RCC 7860 (cell line): ENCODE measurements at regions not wholly inside any gene's neighbourhood (a gene's known extent, or its start where the extent isn't known, plus 50 kb on each side); places are given as distances from the start of the nearest gene placed in this dataset.

ENCODE experiments used
- DNase-seq: peaks from one replicate; pipeline ENCODE4 v3.0.0-alpha.2; 2015; ENCODE audit warnings: low spot score
- FAIRE-seq: peaks from 2 replicates; lab custom pipeline; 2012; peaks lifted over from hg19 to GRCh38; lab: Jason Lieb, UNC

- no peak for FAIRE-seq
- no peak for DNase-seq
These were observed 164.3 kb downstream of the NTMT2 start for GRCh38 chr1:170310014-170310405.

GRCh38 chr1:170310951-170311350, 165.2 kb downstream of the NTMT2 start:
- FAIRE-seq: no peak

GRCh38 chr1:170313306-170313705, 167.5 kb downstream of the NTMT2 start:
- DNase-seq (no peak), FAIRE-seq (no peak)

More at GRCh38 chr1:170310951-170311350, 165.2 kb downstream of the NTMT2 start:
- DNase-seq: no peak

GRCh38 chr1:170316270-170316669, 170.5 kb downstream of the NTMT2 start:
- FAIRE-seq: no peak
- DNase-seq: no peak

- DNase-seq: no peak
- no peak for FAIRE-seq
These were observed 172.4 kb downstream of the NTMT2 start for GRCh38 chr1:170318141-170318540.

- DNase-seq (no peak), FAIRE-seq (no peak)
These were observed 173.0 kb downstream of the NTMT2 start for GRCh38 chr1:170318736-170319135.

GRCh38 chr1:170321113-170321512, 175.4 kb downstream of the NTMT2 start:
- no peak for FAIRE-seq
- no peak for DNase-seq

- DNase-seq: no peak
- FAIRE-seq: no peak
These were observed 180.4 kb downstream of the NTMT2 start for GRCh38 chr1:170326186-170326585.

GRCh38 chr1:170332801-170333200, 187.0 kb downstream of the NTMT2 start:
- no peak for DNase-seq
- no peak for FAIRE-seq

GRCh38 chr1:170337413-170337994, 191.7 kb downstream of the NTMT2 start:
- no peak for FAIRE-seq
- no peak for DNase-seq

GRCh38 chr1:170339534-170339933, 192.4 kb upstream of the GORAB start:
- FAIRE-seq (no peak), DNase-seq (no peak)

GRCh38 chr1:170340308-170340707, 191.7 kb upstream of the GORAB start:
- DNase-seq: peak; percentile 50
- no peak for FAIRE-seq

- FAIRE-seq (no peak), DNase-seq (no peak)
These were observed 180.5 kb upstream of the GORAB start for GRCh38 chr1:170351366-170351946.

GRCh38 chr1:170354246-170354645, 177.7 kb upstream of the GORAB start:
- FAIRE-seq: no peak
- no peak for DNase-seq

- DNase-seq: no peak
- FAIRE-seq: no peak
These were observed 177.3 kb upstream of the GORAB start for GRCh38 chr1:170354690-170355089.

- DNase-seq: no peak
- no peak for FAIRE-seq
These were observed 176.6 kb upstream of the GORAB start for GRCh38 chr1:170355267-170355801.

GRCh38 chr1:170356585-170356984, 175.4 kb upstream of the GORAB start:
- FAIRE-seq: no peak

GRCh38 chr1:170357750-170358149, 174.2 kb upstream of the GORAB start:
- DNase-seq (no peak), FAIRE-seq (no peak)

More at GRCh38 chr1:170356585-170356984, 175.4 kb upstream of the GORAB start:
- DNase-seq: no peak

GRCh38 chr1:170360601-170361000, 171.4 kb upstream of the GORAB start:
- FAIRE-seq (no peak), DNase-seq (peak; percentile 11)

GRCh38 chr1:170365331-170365730, 166.6 kb upstream of the GORAB start:
- FAIRE-seq (no peak), DNase-seq (no peak)

- FAIRE-seq: no peak
- DNase-seq: no peak
These were observed 165.0 kb upstream of the GORAB start for GRCh38 chr1:170366980-170367379.

GRCh38 chr1:170367615-170368014, 164.4 kb upstream of the GORAB start:
- DNase-seq (no peak), FAIRE-seq (no peak)

GRCh38 chr1:170369000-170369399, 163.0 kb upstream of the GORAB start:
- DNase-seq (no peak), FAIRE-seq (no peak)
